Gastrocnemius medialis (tissue), 4 donors: ENCODE measurements at regions not wholly inside any gene's neighbourhood (a gene's known extent, or its start where the extent isn't known, plus 50 kb on each side); places are given as distances from the start of the nearest gene placed in this dataset.
"Not testable (repeated sequence)": the region's sequence is repeated elsewhere in the genome, so short reads cannot be mapped to it uniquely, and the experiment has no call there.

Source experiments
- ATAC-seq, 2 donors: fragments of 150-250 bp; one replicate each; pipeline ENCODE4 v1.9.1; 2016
- DNase-seq, 2 donors: peaks; one replicate each; pipeline ENCODE4 v3.0.0-alpha.2; 2019
- H3K27ac ChIP-seq, 4 donors: fragments of 200-600 bp; sonication (generic); 1 replicate in 1 of 4; 2 replicates in 3 of 4; pipeline ENCODE4 v1.5.1; 2016 to 2018; ENCODE audit warnings: mild to moderate bottlenecking in 2 of 4, moderate library complexity in 1 of 4
- H3K27me3 ChIP-seq, 3 donors: fragments of 200-600 bp; sonication (generic) in 2 of 3; 1 replicate in 1 of 3; 2 replicates in 2 of 3; pipeline versions ENCODE4 v1.5.1 to v1.6.0; 2016 to 2019; ENCODE audit warnings: mild to moderate bottlenecking in 1 of 3, moderate library complexity in 1 of 3
- H3K36me3 ChIP-seq, 2 donors: fragments of 200-600 bp; sonication (generic) in 1 of 2; one replicate each; pipeline ENCODE4 v1.5.1; 2017 to 2018
- H3K4me1 ChIP-seq, 2 donors: fragments of 200-600 bp; sonication (generic) in 1 of 2; one replicate each; pipeline ENCODE4 v1.5.1; 2016 to 2017; ENCODE audit warnings: mild to moderate bottlenecking in 2 of 2
- H3K4me3 ChIP-seq, 4 donors: fragments of 200-600 bp; sonication (generic) in 3 of 4; 1 replicate in 1 of 4; 2 replicates in 3 of 4; pipeline ENCODE4 v1.5.1; 2016 to 2019; ENCODE audit warnings: mild to moderate bottlenecking in 2 of 4
- H3K9me3 ChIP-seq, 3 donors: fragments of 200-600 bp; sonication (generic) in 2 of 3; 1 replicate in 1 of 3; 2 replicates in 2 of 3; pipeline ENCODE4 v1.5.1; 2016 to 2019
- POLR2A ChIP-seq, 2 donors: fragments of 450-650 bp; IDR thresholded peaks; one replicate each; pipeline ENCODE4 v1.6.1; 2017; ENCODE audit warnings: antibody characterized with exemption in 2 of 2, mild to moderate bottlenecking in 2 of 2, moderate library complexity in 2 of 2
- in situ Hi-C, 4 donors: fragments of 200-750 bp; cut with MboI; loops; one replicate each; pipeline versions ENCODE4 v1.15.0 to v1.8.0; 2017; ENCODE audit warnings: low sequenced_read_pairs in 4 of 4
- intact Hi-C: fragments of 100-400 bp; cut with DNase I; formaldehyde crosslinking; loops from one replicate; pipeline ENCODE4 v1.15.1; 2023; ENCODE audit warnings: low total_unique reads
- TF ChIP-seq, protein P1 (sequence below), 5 experiments: fragments of 450-650 bp in 3 of 5; fragments of 200-600 bp in 2 of 5; sonication (generic) in 2 of 5; IDR thresholded peaks in 4 of 5; conservative IDR thresholded peaks in 1 of 5; 1 replicate in 4 of 5; 2 replicates in 1 of 5; pipeline ENCODE4 v1.5.1; 2016 to 2019; ENCODE audit warnings: antibody characterized with exemption in 5 of 5, mild to moderate bottlenecking in 3 of 5, moderate library complexity in 3 of 5

DNA sequence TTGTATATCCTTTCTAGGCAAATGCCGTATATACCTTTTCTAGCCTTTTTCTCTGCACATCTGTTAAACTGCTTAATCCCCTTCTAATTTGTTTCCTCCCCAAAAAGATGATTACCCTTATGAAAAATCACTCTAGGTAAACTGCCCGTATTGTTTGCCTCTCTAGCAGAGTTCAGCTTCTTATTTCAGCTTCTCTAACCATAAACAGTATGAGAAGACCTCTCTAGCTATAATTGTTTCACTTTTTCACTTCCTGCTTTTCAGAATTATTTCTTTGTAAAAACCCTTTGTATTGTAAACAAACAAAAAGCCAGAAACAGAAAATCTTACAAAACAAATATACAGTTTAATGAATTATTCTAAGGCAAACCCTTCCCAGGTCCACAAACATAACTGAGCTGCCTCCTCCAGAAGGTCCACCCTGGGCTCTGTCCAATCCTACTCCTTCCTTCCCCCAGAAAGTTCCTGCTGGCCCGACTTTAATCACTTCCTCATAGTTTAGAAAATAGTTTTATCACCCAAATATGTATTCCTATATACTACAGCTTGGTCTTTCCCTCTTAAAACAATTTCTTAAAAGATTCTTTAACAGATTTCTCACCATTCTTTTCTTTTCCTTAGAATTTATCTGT lies 158.1 kb downstream of the FGF1 start:
- Histone ChIP-seq H3K27me3 (no peaks in the 10 kb centered on the region), H3K4me3 (no peak overlapping the region), H3K27ac (no peak overlapping the region), H3K9me3 (no peaks in the 10 kb centered on the region), H3K4me1 (no peaks in the 10 kb centered on the region), H3K36me3 (no peaks in the 10 kb centered on the region)
- TF ChIP-seq, protein P1, sequence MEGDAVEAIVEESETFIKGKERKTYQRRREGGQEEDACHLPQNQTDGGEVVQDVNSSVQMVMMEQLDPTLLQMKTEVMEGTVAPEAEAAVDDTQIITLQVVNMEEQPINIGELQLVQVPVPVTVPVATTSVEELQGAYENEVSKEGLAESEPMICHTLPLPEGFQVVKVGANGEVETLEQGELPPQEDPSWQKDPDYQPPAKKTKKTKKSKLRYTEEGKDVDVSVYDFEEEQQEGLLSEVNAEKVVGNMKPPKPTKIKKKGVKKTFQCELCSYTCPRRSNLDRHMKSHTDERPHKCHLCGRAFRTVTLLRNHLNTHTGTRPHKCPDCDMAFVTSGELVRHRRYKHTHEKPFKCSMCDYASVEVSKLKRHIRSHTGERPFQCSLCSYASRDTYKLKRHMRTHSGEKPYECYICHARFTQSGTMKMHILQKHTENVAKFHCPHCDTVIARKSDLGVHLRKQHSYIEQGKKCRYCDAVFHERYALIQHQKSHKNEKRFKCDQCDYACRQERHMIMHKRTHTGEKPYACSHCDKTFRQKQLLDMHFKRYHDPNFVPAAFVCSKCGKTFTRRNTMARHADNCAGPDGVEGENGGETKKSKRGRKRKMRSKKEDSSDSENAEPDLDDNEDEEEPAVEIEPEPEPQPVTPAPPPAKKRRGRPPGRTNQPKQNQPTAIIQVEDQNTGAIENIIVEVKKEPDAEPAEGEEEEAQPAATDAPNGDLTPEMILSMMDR (IDR thresholded peaks at IDR 0.05 in 4 of 5, conservative IDR thresholded peaks at IDR 0.05 in 1 of 5) = no peak
- TF ChIP-seq POLR2A (IDR thresholded peaks at IDR 0.05) = no peak
- ATAC-seq (no peak), DNase-seq (no peak)
- in situ Hi-C loops = no loop called here
- intact Hi-C loops = no loop called here

DNA sequence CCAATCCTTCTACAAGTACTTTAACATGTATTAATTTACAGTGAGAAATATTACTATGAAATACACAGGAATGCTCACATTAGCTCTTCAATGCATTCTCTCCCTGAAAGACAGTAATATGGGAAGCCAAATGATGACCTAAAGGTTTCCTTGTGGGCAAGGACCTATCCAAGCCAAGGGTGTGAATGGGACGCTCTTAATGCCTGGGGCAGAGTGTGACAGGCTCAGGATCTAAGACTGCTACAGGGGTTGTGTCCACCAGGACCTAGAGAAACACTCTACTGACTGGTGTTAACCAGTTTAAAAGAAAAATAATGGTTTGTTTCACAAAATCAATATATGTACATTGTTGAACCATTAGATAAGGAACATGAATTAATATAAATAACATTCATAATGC lies 158.7 kb downstream of the FGF1 start:
- no peaks in the 10 kb centered on the region for H3K27me3 ChIP-seq
- TF ChIP-seq POLR2A (IDR thresholded peaks at IDR 0.05) = no peak
- TF ChIP-seq, protein P1 (IDR thresholded peaks at IDR 0.05 in 4 of 5, conservative IDR thresholded peaks at IDR 0.05 in 1 of 5) = no peak
- no peak for ATAC-seq
- H3K9me3 ChIP-seq = no peaks in the 10 kb centered on the region
- DNase-seq = no peak
- H3K36me3 ChIP-seq = no peaks in the 10 kb centered on the region
- no peaks in the 10 kb centered on the region for H3K4me1 ChIP-seq
- no peak overlapping the region for H3K4me3 ChIP-seq
- in situ Hi-C loops (no loop called here), intact Hi-C loops (no loop called here)
- H3K27ac ChIP-seq = no peak overlapping the region

GRCh38 chr5:142522983-142523382 lies 162.9 kb downstream of the FGF1 start:
- Histone ChIP-seq H3K4me1 (no peaks in the 10 kb centered on the region), H3K36me3 (no peaks in the 10 kb centered on the region), H3K9me3 (no peaks in the 10 kb centered on the region), H3K27me3 (no peaks in the 10 kb centered on the region), H3K4me3 (no peak overlapping the region), H3K27ac (no peak overlapping the region)
- no peak for ATAC-seq
- in situ Hi-C loops = no loop called here
- intact Hi-C loops = no loop called here
- DNase-seq = no peak
- no peak for TF ChIP-seq POLR2A (IDR thresholded peaks at IDR 0.05)
- TF ChIP-seq, protein P1 (IDR thresholded peaks at IDR 0.05 in 4 of 5, conservative IDR thresholded peaks at IDR 0.05 in 1 of 5) = no peak

- H3K27ac ChIP-seq = no peak overlapping the region
- intact Hi-C loops (no loop called here), in situ Hi-C loops (no loop called here)
- ATAC-seq = no peak
- no peaks in the 10 kb centered on the region for H3K4me1 ChIP-seq
- H3K27me3 ChIP-seq = no peaks in the 10 kb centered on the region
- H3K9me3 ChIP-seq = no peaks in the 10 kb centered on the region
- DNase-seq = no peak
- TF ChIP-seq, protein P1 (IDR thresholded peaks at IDR 0.05 in 4 of 5, conservative IDR thresholded peaks at IDR 0.05 in 1 of 5) = no peak
- no peak for TF ChIP-seq POLR2A (IDR thresholded peaks at IDR 0.05)
- no peak overlapping the region for H3K4me3 ChIP-seq
- H3K36me3 ChIP-seq = no peaks in the 10 kb centered on the region
These were observed 164.2 kb downstream of the FGF1 start for GRCh38 chr5:142521706-142522105.

DNA sequence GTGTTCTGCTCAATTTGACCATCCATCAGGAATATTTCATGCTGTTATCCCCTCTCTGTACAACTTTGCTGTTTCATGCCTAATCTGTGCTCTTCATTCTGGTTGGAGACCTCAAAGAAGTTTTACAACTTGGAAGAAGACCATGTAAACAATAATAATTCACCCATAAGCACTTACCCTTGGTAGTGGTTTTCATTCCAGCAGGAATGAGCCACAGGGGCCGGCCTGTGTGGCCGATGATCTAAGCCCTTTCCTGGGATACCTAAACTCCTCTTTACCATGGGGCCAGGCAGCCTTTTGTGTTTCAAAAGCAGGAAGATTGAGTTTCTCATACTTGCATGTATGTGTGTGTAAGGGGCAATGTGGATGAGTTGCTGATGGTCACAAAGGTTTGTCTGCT lies 165.0 kb downstream of the FGF1 start:
- Histone ChIP-seq H3K4me1 (no peaks in the 10 kb centered on the region), H3K4me3 (no peak overlapping the region), H3K27ac (no peak overlapping the region), H3K27me3 (no peaks in the 10 kb centered on the region), H3K9me3 (no peaks in the 10 kb centered on the region), H3K36me3 (no peaks in the 10 kb centered on the region)
- in situ Hi-C loops = no loop called here
- intact Hi-C loops = no loop called here
- ATAC-seq (no peak), DNase-seq (no peak)
- TF ChIP-seq POLR2A (IDR thresholded peaks at IDR 0.05) = no peak

DNA sequence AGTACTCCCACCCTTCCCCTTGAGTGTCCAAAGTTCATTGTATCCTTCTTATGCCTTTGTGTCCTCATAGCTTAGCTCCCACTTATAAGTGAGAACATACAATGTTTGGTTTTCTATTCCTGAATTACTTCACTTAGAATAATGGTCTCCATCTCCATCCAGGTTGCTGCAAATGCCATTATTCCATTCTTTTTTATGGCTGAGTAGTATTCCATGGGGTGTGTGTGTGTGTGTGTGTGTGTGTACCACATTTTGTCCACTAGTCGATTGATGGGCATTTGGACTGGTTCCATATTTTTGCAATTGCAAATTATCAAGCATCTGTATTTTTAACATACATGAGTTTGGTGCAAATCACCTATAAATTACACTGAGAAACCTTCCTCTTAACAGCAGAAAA lies 166.0 kb downstream of the FGF1 start:
- H3K36me3 ChIP-seq, intact Hi-C loops, in situ Hi-C loops, H3K27ac ChIP-seq, ATAC-seq, DNase-seq, H3K4me1 ChIP-seq, H3K4me3 ChIP-seq, H3K27me3 ChIP-seq, H3K9me3 ChIP-seq: not testable (repeated sequence)
